H1 (cell line): ENCODE measurements at regions not wholly inside any gene's neighbourhood (a gene's known extent, or its start where the extent isn't known, plus 50 kb on each side); places are given as distances from the start of the nearest gene placed in this dataset.

Experiments
- CTCF ChIA-PET: fragments of 300-600 bp; sonication (Branson Sonifier 250); formaldehyde crosslinking; loops from one replicate; lab custom pipeline; 2021; ENCODE audit not compliant: partially characterized antibody; lab: Charles Lee
- POLR2A ChIA-PET: fragments of 300-600 bp; sonication (Branson Sonifier 250); formaldehyde crosslinking; loops from one replicate; lab custom pipeline; 2021; ENCODE audit warnings: inconsistent platforms; ENCODE audit not compliant: partially characterized antibody; lab: Charles Lee
- DNase-seq, 2 experiments: peaks; one replicate each; pipeline versions ENCODE4 v3.0.0 to v3.0.0-alpha.2; 2010 to 2022; ENCODE audit warnings: low spot score in 2 of 2, low read depth in 1 of 2, mixed read lengths in 1 of 2
- FAIRE-seq: peaks from 2 replicates; lab custom pipeline; 2011; peaks lifted over from hg19 to GRCh38; lab: Jason Lieb, UNC
- H2AFZ ChIP-seq: 2 replicates; pipeline ENCODE4 v1.8.1; 2012; ENCODE audit warnings: low read length, inconsistent platforms
- H2AK5ac ChIP-seq: 2 replicates; pipeline ENCODE4 v1.6.1; 2013; ENCODE audit warnings: low read depth, low read length
- H2BK120ac ChIP-seq: replicated peaks from 2 replicates; pipeline ENCODE3; 2013; ENCODE audit warnings: low read depth, low read length, inconsistent platforms
- H2BK12ac ChIP-seq: 2 replicates; pipeline ENCODE4 v1.6.1; 2013; ENCODE audit warnings: low read depth, low read length
- H2BK15ac ChIP-seq: 2 replicates; pipeline ENCODE4 v1.6.1; 2013; ENCODE audit warnings: low read length
- H2BK20ac ChIP-seq: 2 replicates; pipeline ENCODE4 v1.6.1; 2013; ENCODE audit warnings: low read length
- H2BK5ac ChIP-seq: 2 replicates; pipeline ENCODE4 v1.6.1; 2013; ENCODE audit warnings: low read depth, low read length
- H3K14ac ChIP-seq: 2 replicates; pipeline ENCODE4 v1.6.1; 2013; ENCODE audit warnings: inconsistent platforms; ENCODE audit not compliant: insufficient read length
- H3K18ac ChIP-seq: 2 replicates; pipeline ENCODE4 v1.6.1; 2013; ENCODE audit warnings: low read length; ENCODE audit errors: extremely low read depth
- H3K23ac ChIP-seq: 2 replicates; pipeline ENCODE4 v1.6.1; 2013; ENCODE audit warnings: inconsistent platforms; ENCODE audit not compliant: insufficient read length
- H3K23me2 ChIP-seq: 2 replicates; pipeline ENCODE4 v1.6.1; 2013; ENCODE audit warnings: low read depth, low read length
- H3K27ac ChIP-seq: 2 replicates; pipeline ENCODE4 v1.6.1; 2011; ENCODE audit warnings: low read depth, low read length, inconsistent platforms
- H3K27me3 ChIP-seq, 4 experiments: replicated peaks in 1 of 4; 1 replicate in 1 of 4; 2 replicates in 3 of 4; pipeline versions ENCODE4 v1.6.1 to v1.8.1; 2011 to 2013; ENCODE audit warnings: low read length in 3 of 4, mild to moderate bottlenecking in 3 of 4, inconsistent platforms in 2 of 4, mixed read lengths in 2 of 4, moderate library complexity in 1 of 4; ENCODE audit not compliant: control insufficient read depth in 3 of 4, insufficient read depth in 3 of 4; ENCODE audit errors: extremely low read depth in 1 of 4
- H3K36me3 ChIP-seq, 4 experiments: 2 replicates each; pipeline versions ENCODE4 v1.6.1 to v1.8.1; 2011 to 2013; ENCODE audit warnings: mild to moderate bottlenecking in 4 of 4, low read length in 3 of 4, moderate library complexity in 2 of 4, control low read depth in 1 of 4, inconsistent platforms in 1 of 4; ENCODE audit not compliant: insufficient read depth in 4 of 4, control insufficient read depth in 2 of 4
- H3K4ac ChIP-seq: replicated peaks from 2 replicates; pipeline ENCODE3; 2013; ENCODE audit warnings: low read length, low read depth, mixed read lengths, inconsistent platforms; ENCODE audit not compliant: insufficient read length
- H3K4me1 ChIP-seq, 4 experiments: replicated peaks in 1 of 4; 1 replicate in 1 of 4; 2 replicates in 3 of 4; pipeline versions ENCODE4 v1.6.1 to v1.8.1; 2011 to 2013; ENCODE audit warnings: low read length in 3 of 4, inconsistent platforms in 2 of 4, mixed read lengths in 1 of 4; ENCODE audit not compliant: insufficient read depth in 4 of 4, control insufficient read depth in 3 of 4
- H3K4me2 ChIP-seq, 2 experiments: 2 replicates each; pipeline versions ENCODE4 v1.6.1 to v1.8.1; 2011 to 2013; ENCODE audit warnings: low read depth in 2 of 2, low read length in 2 of 2, control low read depth in 1 of 2, inconsistent platforms in 1 of 2, mild to moderate bottlenecking in 1 of 2; ENCODE audit not compliant: insufficient read depth in 1 of 2
- H3K4me3 ChIP-seq, 4 experiments: fragments of 200-600, 300-600 bp in 1 of 4; sonication (generic), shearing (Covaris generic), sonication (Bioruptor Twin) in 1 of 4; 2 replicates each; pipeline versions ENCODE4 v1.5.1 to v1.8.1; 2011 to 2016; ENCODE audit warnings: low read length in 4 of 4, low read depth in 3 of 4, control low read depth in 2 of 4, inconsistent platforms in 2 of 4, mild to moderate bottlenecking in 2 of 4, mixed read lengths in 1 of 4, moderate library complexity in 1 of 4; ENCODE audit not compliant: insufficient read depth in 2 of 4; ENCODE audit errors: extremely low read depth in 1 of 4
- H3K56ac ChIP-seq: replicated peaks from 2 replicates; pipeline ENCODE3; 2013; ENCODE audit warnings: low read depth, mild to moderate bottlenecking, mixed read lengths, low read length, inconsistent platforms; ENCODE audit not compliant: insufficient read length
- H3K79me1 ChIP-seq: 2 replicates; pipeline ENCODE4 v1.6.1; 2013; ENCODE audit warnings: low read depth, low read length, control low read depth
- H3K79me2 ChIP-seq, 2 experiments: 2 replicates each; pipeline versions ENCODE4 v1.6.1 to v1.8.1; 2012 to 2013; ENCODE audit warnings: low read length in 2 of 2, mild to moderate bottlenecking in 2 of 2, inconsistent platforms in 1 of 2; ENCODE audit not compliant: insufficient read depth in 2 of 2, control insufficient read depth in 1 of 2
- H3K9ac ChIP-seq, 4 experiments: replicated peaks in 1 of 4; 1 replicate in 1 of 4; 2 replicates in 3 of 4; pipeline versions ENCODE4 v1.6.1 to v1.8.1; 2011 to 2013; ENCODE audit warnings: low read depth in 3 of 4, low read length in 3 of 4, control low read depth in 2 of 4, mild to moderate bottlenecking in 2 of 4, moderate library complexity in 2 of 4, inconsistent platforms in 1 of 4; ENCODE audit errors: extremely low read depth in 1 of 4
- H3K9me3 ChIP-seq, 2 experiments: 2 replicates each; pipeline versions ENCODE4 v1.6.1 to v1.8.1; 2012 to 2013; ENCODE audit warnings: mild to moderate bottlenecking in 2 of 2, moderate library complexity in 2 of 2, control low read depth in 1 of 2, inconsistent platforms in 1 of 2, low read depth in 1 of 2, low read length in 1 of 2, mixed read lengths in 1 of 2; ENCODE audit not compliant: insufficient read depth in 2 of 2
- H4K20me1 ChIP-seq, 2 experiments: replicated peaks in 1 of 2; 2 replicates each; pipeline versions ENCODE3 to v1.8.1; 2011 to 2013; ENCODE audit warnings: inconsistent platforms in 2 of 2, low read length in 2 of 2, mild to moderate bottlenecking in 1 of 2; ENCODE audit not compliant: insufficient read depth in 2 of 2, control insufficient read depth in 1 of 2
- H4K5ac ChIP-seq: 2 replicates; pipeline ENCODE4 v1.6.1; 2013; ENCODE audit warnings: low read length, low read depth, mixed read lengths, inconsistent platforms; ENCODE audit not compliant: insufficient read length
- H4K8ac ChIP-seq: 2 replicates; pipeline ENCODE4 v1.8.0; 2013; ENCODE audit warnings: mild to moderate bottlenecking, moderate library complexity, low read length, inconsistent platforms; ENCODE audit not compliant: insufficient read depth; ENCODE audit errors: extremely low read depth
- H4K91ac ChIP-seq: replicated peaks from 2 replicates; pipeline ENCODE3; 2013; ENCODE audit warnings: low read length, mixed read lengths, inconsistent platforms; ENCODE audit not compliant: insufficient read length
- FOSL1 ChIP-seq: IDR thresholded peaks from 2 replicates; pipeline ENCODE4 v1.6.1; 2011; ENCODE audit warnings: mild to moderate bottlenecking, low read depth, low read length, moderate library complexity; ENCODE audit not compliant: insufficient read depth
- PHF8 ChIP-seq: fragments of 200-600 bp; sonication (generic); conservative IDR thresholded peaks from 2 replicates; pipeline ENCODE4 v1.7.1; 2012; ENCODE audit warnings: low read depth, mild to moderate bottlenecking, inconsistent platforms, low read length, moderate library complexity
- POLR2AphosphoS5 ChIP-seq: IDR thresholded peaks from 2 replicates; pipeline ENCODE4 v1.6.1; 2011; ENCODE audit warnings: low read depth, low read length
- SAP30 ChIP-seq: fragments of 300-600 bp; sonication (generic); IDR thresholded peaks from 2 replicates; pipeline ENCODE4 v1.7.1; 2012; ENCODE audit warnings: low read length, moderate library complexity, mild to moderate bottlenecking, inconsistent platforms; ENCODE audit not compliant: insufficient read depth, insufficient replicate concordance
- SIN3A ChIP-seq, 2 experiments: IDR thresholded peaks in 1 of 2; conservative IDR thresholded peaks in 1 of 2; 2 replicates each; pipeline ENCODE4 v1.6.1; 2011 to 2012; ENCODE audit warnings: low read length in 2 of 2, improper control_type of control experiment in 1 of 2, low read depth in 1 of 2, mild to moderate bottlenecking in 1 of 2
- TAF1 ChIP-seq: IDR thresholded peaks from 2 replicates; pipeline ENCODE4 v1.6.1; 2011; ENCODE audit warnings: mild to moderate bottlenecking, low read depth, low read length
- TCF12 ChIP-seq: IDR thresholded peaks from 2 replicates; pipeline ENCODE4 v1.6.1; 2011; ENCODE audit warnings: low read depth, mild to moderate bottlenecking, low read length
- WGBS, 2 experiments: shearing (Covaris generic) in 1 of 2; methylation state at CpG; one replicate each; pipeline versions ENCODE4 v1.1.6 to v1.1.7; 2013 to 2015; ENCODE audit warnings: low lambda C conversion rate in 2 of 2, mixed read lengths in 2 of 2, inconsistent platforms in 1 of 2, low coverage in 1 of 2, missing lambda C conversion rate in 1 of 2; ENCODE audit not compliant: insufficient replicate concordance in 2 of 2, insufficient coverage in 1 of 2, insufficient read length in 1 of 2; ENCODE audit errors: extremely low coverage in 1 of 2, missing lambda C conversion rate in 1 of 2; 5-methylcytosine and 5-hydroxymethylcytosine counted together
- TF ChIP-seq, protein P1 (sequence below): IDR thresholded peaks from 2 replicates; pipeline ENCODE4 v1.6.1; 2011; ENCODE audit warnings: low read depth, mild to moderate bottlenecking, low read length; ENCODE audit not compliant: insufficient read depth

DNA sequence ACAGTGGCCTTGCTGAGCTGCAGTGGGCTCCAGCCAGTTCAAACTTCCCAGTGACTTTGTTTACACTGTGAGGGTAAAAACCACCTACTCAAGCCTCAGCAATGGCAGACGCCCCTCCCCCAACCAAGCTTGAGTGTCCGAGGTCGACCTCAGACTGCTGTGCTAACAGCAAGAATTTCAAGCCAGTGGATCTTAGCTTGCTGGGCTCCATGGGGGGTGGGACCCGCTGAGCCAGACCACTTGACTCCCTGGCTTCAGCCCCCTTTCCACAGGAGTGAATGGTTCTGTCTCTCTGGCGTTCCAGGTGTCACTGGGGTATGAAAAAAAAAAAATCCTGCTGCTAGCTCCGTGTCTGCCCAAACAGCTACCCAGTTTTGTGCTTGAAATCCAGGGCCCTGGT, 168.9 kb upstream of the INTU start:
- 80% methylated on average over 5 of the region's 6 CpGs; no CpG with 5 or more reads in 1 of the 2 experiments for WGBS, 2 experiments
- no peaks in the 10 kb centered on the region for H3K9me3 ChIP-seq
- H3K27me3 ChIP-seq: no peaks in the 10 kb centered on the region
- TF ChIP-seq TCF12: no peak
- no peak for TF ChIP-seq TAF1
- TF ChIP-seq FOSL1: no peak
- TF ChIP-seq PHF8: no peak
- TF ChIP-seq, protein P1, sequence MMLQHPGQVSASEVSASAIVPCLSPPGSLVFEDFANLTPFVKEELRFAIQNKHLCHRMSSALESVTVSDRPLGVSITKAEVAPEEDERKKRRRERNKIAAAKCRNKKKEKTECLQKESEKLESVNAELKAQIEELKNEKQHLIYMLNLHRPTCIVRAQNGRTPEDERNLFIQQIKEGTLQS: no peak
- TF ChIP-seq SAP30: no peak
- no peak for TF ChIP-seq POLR2AphosphoS5
- TF ChIP-seq SIN3A (conservative IDR thresholded peaks at IDR 0.05 in 1 of 2, IDR thresholded peaks at IDR 0.05 in 1 of 2; ENCODE audit: low read depth in 1 of 2, low read length in 2 of 2): no peak
- peak overlapping the region; percentile 68 for H4K8ac ChIP-seq
- H2AFZ ChIP-seq: no peak overlapping the region
- no peak overlapping the region for H2BK15ac ChIP-seq
- no peak overlapping the region for H3K4me3 ChIP-seq
- no peak overlapping the region for H3K14ac ChIP-seq
- no peak overlapping the region for H3K9ac ChIP-seq
- no peak overlapping the region for H4K5ac ChIP-seq
- no peak overlapping the region for H3K4me2 ChIP-seq
- H2BK120ac ChIP-seq: no peak overlapping the region
- H3K79me1 ChIP-seq: no peaks in the 10 kb centered on the region
- H2AK5ac ChIP-seq: no peak overlapping the region
- no peak overlapping the region for H3K27ac ChIP-seq
- H2BK5ac ChIP-seq: no peak overlapping the region
- ChIA-PET POLR2A (no interaction called here), CTCF (interaction anchor here (0.7 to 1.1 kb wide), 2 partner anchors 9 to 69 kb away, joined by 3 read pairs; no protein-coding TSS in a partner anchor)
- no peaks in the 10 kb centered on the region for H4K20me1 ChIP-seq
- H3K23ac ChIP-seq: no peak overlapping the region
- H3K79me2 ChIP-seq: no peaks in the 10 kb centered on the region
- H3K56ac ChIP-seq: no peak overlapping the region
- no peak overlapping the region for H2BK20ac ChIP-seq
- no peaks in the 10 kb centered on the region for H3K4me1 ChIP-seq
- H3K4ac ChIP-seq: no peak overlapping the region
- DNase-seq (no peak), FAIRE-seq (no peak)
- no peaks in the 10 kb centered on the region for H3K36me3 ChIP-seq
- no peak overlapping the region for H3K18ac ChIP-seq
- H2BK12ac ChIP-seq: no peak overlapping the region
- no peaks in the 10 kb centered on the region for H3K23me2 ChIP-seq
- H4K91ac ChIP-seq: no peak overlapping the region
